GM20431 (cell line): ENCODE measurements at regions not wholly inside any gene's neighbourhood (a gene's known extent, or its start where the extent isn't known, plus 50 kb on each side); places are given as distances from the start of the nearest gene placed in this dataset.

Experiments used
- in situ Hi-C: fragments of 300-500 bp; cut with MseI, MboI; formaldehyde crosslinking; loops from one replicate; pipeline ENCODE4 v1.15.0; 2020; ENCODE audit warnings: low sequenced_read_pairs; ENCODE audit not compliant: unreplicated experiment

DNA sequence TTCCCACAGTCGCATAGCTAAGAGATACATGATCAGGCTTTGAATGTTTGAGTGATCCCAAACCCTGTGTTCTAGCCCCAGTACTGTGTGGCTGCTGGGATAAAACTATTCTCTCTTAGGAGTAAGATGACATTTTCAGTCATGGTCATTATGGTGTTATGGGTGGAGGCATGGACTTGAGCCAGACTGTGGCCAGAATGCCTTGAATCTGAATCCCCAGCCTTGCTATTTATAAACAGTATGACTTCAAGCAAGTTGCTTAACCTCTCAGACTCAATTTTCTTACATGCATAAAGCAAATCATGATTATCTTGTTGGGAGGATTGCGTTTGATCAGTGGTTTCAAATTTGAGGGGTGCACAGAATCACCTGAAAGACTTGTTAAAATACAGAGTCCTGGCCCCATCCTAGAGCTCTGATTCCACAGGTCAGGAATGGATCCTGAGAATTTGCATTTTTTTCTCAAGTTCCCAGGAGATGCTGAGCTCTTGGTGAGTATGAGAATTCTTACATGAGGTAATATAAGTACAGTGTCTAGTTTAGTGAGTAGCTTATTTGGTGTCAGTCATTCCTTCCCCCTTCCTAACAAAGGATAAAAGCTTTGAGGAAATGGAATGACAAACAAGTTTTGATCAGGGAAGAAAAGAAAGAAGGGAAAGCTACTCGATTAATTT is 571.7 kb downstream of the METTL15 start:
- in situ Hi-C loops: no loop called here

DNA sequence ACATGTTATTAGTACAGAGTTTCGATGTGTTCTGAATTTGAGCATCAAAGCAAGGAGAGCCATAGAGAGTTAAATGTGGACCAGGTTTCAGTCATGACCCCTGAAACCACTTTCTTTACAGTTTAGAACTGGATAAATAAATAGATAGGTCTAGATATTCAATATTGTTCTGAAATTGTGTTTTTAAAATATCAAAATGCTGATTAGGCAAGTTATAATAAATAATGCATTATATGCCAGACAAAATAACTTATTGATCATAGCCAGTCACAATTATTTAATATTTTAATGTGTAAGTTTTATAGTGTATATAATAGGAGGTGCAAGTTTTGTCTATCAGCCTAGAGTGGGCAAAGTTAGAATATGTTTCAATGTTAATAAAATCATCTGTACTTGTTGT is 569.5 kb downstream of the METTL15 start:
- in situ Hi-C loops: no loop called here

DNA sequence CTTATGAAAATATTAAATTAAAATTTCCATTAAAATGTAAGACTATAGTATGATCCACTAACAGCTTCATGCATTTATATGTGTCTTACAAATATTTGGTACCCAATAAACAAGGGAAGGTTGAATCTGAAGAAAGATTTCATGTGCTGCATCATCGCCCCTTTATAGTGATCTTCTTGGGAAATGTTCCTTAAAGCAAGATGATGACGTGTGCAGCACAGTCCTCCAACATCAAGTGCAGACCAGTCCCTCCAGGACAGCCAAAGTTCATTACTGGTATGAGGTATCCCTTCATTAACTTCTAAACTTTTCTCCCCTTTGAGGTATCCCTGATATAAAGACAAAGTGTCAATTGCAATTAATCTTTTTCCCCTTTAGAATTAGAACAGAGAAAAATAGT is 567.0 kb downstream of the METTL15 start:
- in situ Hi-C loops: no loop called here

DNA sequence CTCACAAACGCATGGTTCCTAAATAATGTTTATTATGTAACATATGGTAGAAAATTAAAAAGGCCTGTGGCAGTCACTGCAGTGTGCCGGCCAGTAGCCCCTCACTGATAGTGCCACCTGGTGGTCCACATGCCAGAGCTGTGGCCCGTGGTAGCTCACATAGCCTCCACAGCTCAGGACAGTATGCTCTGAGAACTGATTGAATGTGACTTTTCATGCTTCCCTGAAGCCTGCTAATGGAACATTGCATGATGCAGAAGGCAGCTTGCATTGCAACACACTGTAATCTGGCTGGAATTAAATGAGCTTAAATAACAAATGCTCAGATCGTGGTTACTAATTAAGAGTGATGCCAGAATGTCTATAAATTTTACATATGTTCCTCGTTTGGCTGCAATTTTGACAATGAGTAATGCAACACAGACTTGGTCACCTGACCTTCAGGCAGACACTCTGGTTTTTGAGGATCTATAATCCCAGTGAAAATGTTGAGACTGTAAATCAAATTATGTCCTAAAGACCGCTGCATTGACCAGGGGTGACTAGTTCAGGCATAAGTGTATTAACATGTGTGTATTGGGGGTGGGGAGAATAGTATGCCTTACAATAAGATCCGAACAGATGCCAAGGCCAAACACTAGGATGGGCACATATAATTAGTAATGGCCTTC is 566.4 kb downstream of the METTL15 start:
- in situ Hi-C loops: no loop called here

DNA sequence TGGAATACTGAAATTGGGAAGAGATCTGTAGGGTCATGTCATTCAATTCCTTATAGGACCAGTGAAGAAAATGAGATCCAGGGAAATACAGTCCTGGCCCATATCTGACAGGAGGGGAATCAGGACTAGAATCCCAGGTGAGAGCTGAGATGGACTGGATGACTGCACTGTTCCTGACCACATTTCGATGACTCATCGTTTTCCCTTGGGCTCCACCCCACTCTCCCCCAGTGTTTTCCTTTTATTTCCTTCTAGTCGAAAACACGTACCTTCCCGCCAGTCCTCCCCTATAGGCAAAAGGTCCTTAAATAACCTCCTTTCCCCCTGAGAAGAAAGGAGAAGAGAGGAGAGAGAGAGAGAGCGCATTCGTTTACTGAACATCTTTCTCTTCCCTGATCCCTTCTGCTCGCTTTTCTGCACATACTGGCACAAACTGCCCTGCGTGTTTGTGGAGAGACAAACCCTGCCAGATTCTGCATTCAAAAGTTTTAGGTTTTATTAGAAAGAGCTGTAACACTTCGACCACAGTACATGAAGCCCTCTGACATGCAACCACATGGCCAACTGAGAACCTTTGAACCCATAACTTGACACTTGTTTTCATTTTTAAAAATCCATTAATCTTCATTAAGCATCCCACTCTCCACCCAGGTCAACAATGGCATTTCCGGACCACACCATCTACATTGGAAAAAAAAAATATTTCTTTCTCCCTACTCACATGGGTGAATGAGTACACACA is 565.7 kb downstream of the METTL15 start:
- in situ Hi-C loops: no loop called here

DNA sequence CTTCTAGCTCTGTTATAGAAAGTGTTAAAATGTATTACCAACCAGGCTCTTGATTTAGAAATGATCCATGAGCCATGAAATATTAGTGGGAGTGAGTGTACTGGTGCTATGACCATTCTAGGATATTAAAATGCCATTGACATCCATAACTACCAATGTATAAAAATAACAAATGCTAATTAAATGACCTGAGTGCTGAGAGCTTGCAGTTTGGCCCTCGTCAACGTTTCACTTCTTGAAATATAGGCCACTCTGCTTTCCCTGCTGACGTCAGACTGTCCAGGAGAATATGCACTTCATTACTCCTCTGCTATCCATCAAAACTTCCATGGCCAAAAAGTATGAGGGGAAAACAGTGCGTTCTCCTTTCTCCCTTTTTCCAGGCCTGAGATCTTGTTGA is 563.1 kb downstream of the METTL15 start:
- in situ Hi-C loops: no loop called here

DNA sequence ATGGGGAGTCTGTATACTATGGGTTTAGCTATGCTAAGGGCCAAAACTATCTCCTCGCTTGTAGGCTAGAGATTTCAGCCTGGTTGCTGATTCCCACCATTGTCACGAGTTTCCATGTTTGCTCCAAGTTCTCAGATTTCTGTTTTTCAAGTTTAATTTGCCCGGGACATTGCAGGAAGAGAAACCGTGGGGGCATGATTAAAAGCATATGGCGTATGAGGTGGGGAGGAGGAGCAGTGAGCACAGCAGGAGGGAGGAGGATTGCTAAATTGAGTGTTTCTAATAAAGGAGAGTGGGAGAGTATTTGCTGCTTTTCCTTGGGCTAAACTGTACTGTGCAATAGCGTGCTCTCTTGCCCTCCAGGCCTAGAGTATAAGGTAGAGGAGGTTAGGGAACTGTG is 558.4 kb downstream of the METTL15 start:
- in situ Hi-C loops: no loop called here

DNA sequence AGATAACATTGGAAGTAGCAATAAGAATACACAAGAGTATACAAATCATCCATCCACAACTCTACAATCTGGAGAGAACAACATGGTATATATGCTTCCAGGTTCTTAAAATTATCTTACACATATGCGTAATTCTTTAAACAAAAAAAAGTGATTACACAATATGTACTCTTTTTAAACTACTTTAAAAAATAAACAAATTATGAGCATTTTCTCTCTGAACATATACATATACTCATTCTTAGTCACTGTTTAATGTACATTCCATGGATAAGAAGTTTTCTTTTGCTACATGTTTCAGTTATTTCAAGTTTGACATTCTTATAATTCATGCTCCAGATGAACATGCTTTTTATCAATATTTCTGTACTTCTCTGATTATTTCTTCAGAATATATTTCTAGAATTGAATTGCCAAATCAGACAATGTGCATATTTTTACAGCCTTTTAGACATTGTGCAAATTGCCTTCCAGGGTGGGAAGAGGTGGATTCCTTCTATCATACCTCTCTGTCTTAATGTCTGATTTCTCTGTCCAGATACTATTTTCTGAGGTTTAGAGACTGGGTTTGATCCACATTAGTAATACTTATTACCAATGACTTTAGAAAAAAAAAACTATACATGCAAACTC is 551.6 kb downstream of the METTL15 start:
- in situ Hi-C loops: no loop called here

DNA sequence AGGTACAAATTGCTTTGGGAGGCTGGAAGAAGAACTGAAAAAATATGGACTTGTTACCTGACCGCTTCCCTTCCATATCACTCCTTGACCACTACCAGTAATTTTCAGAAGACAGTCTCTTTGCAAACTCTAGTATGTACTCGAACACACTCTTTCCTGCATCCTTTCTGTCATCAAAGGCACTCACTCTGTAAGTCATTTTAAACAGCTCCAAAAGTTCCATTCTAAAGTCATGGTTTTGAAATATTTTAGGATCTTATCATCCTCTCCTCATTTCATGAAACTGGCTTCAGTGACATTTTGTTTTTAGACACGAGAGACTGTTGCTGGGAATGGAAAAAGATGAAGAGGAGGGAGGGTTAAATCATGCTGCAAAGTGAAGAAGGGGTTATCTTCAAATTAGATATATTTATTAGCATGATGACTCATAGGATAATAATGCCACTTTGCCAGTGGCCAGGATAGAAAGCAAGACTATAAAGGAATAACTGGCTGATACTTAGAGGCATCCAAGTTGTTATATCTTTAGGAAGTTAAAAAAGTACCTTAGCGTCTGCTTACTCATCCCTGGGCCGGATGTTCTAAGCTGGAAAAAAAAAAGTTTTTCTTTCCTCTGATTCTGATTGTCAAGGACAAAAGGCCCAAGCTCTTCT is 549.3 kb downstream of the METTL15 start:
- in situ Hi-C loops: no loop called here

DNA sequence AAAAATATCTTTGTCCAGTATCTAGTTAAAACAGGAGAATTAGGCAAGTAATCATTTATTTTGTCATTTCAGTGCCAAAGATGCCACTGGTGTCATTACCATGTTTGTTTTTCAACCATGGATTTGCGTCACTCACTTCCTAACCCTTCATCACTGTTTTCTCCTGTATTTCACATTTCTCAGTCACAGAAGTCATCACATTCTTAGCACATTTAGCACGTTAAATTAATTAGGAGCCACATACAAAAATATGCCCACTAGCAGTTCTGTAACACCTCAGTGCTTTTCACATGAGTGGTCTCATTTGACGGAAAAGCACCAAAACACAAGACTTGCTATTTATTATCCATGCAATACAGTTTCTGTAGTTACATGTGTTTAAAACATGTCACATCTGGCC is 546.0 kb downstream of the METTL15 start:
- in situ Hi-C loops: no loop called here

DNA sequence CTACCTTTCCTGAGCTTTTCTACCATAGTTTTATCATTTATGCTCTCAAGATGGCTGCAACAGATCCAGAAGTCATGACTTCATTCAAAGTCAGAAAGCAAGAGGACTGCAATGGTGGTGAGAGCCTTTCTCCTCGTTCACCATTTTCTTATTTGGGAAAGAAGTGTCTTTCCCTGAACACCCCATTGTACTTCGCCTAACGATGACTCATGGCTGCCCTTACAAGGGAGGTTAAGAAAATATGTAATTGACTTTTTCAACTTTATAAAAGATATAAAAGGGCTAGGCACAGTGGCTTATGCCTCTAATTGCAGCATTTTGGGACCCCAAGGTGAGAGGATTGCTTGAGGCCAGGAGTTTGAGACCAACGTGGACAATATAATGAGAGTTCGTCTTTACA is 541.7 kb downstream of the METTL15 start:
- in situ Hi-C loops: no loop called here

DNA sequence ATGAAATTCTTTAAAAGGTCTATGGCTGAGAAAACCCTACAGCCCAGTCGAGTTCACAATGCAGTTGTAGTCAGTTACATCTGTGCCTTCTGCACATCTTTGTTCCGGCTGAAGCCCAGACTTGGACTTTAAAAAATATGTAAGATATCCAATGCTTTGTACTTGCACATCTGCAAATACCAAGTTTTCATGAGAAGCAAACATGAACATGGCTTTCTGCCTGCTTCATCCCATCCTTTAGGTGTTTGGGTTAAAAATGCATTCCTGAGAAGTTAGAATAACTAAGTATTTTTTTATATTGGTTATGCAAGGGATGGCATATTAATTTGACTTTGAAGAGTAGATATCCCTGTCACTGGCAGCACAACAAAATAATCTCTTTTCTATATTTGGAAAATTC is 528.4 kb downstream of the METTL15 start:
- in situ Hi-C loops: no loop called here

DNA sequence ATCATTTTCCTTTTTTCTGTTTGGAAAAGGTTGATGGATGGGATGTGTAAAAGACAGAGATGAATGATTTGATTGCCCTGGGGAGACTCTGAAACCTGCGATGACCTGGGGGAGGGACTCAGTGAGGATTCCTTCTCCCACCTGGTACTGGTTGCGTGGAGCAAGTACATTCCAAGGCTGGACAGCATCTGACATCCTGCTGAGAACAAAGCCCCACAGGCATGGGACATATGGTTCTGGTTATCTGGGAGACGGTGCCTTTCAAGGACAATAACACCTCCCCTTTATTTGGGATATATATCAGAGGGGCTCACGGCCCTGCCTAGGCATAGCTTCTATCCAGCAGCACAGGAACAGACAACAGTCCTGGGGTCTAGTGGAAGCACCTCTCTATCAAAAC is 527.8 kb downstream of the METTL15 start:
- in situ Hi-C loops: no loop called here

DNA sequence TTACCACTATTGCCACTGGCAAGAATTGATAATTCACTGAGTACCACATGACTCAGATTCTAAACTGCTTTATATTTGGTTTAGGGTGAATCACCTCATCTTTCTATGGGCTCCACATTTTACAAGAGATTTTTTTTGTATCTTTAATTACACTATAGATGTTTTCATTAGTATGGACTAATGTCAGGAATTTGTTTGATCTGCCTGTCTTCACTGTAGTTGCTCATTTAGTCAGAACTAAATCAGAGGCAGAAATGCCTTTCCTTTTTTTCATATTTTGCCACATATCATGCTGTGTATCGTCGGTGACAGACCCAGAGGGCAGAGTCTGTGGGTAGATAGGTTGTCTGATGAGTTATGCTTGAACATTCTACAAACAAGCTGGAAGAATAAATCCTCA is 524.1 kb downstream of the METTL15 start:
- in situ Hi-C loops: no loop called here

DNA sequence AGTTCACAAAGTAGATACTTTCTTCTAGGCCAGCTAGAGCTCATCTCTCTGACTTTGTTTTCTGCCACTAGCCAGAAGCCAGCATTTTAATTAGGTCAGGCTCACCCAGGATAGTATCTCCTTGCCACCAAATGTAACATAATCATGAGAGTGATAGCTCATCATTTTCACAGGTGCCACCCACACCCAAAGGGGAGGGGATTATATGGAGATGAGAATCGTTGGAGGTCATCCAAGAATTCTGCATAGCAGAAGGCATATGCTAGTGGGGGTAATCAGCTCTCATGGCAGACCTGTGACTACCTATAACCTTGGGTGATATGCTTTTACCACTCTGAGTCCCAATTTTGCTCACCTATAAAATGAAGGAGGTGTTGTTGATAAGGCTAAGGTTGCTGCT is 523.0 kb downstream of the METTL15 start:
- in situ Hi-C loops: no loop called here

DNA sequence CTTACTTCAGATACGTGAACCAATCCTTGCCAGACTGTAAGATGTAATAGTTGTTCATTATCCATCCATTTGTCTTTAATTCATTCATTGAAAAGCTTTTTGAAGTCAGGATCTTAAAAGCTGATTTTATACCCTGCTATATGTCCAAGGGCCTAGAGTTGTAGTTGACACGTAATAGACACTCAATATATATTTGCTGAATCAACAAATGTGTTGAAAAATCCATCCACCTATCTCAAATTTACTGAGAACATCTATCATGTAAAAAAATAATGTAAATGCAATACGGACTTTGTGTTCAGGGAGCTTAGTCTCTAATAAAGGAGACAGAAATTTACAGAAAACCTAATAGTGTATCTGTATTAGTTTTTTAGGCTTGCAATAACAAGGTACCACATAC is 521.0 kb downstream of the METTL15 start:
- in situ Hi-C loops: no loop called here

DNA sequence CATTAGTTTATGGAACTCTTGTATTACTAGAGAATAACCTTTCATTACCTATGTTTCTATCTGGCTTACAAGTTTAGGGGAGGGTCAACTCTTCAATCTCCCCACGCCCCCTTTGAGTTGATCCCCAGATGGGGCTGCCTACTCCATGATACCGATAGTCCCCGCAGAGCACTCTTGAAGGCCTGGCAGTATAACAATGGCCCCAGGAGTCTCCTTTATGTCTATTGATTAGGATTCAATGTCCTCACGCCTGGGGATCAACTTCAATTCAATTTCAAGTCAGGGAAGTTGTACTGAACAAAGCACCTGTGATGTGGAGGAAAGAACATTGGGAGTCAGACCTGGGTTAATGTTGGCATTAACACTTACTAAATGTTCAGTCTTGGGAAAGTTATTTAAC is 520.2 kb downstream of the METTL15 start:
- in situ Hi-C loops: no loop called here

DNA sequence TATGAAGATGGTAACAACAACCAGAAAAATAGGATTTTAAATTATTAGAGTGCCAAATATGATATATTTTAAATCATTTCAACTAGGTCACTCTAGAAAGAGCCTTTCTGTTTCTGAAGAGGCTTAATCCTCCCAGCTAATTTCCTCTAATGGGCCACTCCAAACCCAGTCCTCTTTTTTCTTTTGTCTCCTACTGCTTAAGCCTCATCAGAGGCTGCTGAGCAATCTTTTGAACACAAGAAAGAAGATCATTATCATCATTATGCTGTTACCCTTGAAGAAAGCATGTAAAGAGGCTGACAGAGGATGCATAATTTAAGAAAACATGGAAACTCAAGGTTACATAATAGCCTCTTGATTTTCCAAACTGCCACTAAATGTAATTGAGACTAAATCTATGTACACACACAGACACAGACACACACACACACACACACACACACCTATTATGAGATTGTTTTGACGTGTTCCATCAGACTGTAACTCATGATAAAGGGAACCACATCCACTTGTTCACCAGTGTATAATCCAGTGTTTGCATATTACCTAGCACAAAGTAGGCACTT is 519.6 kb downstream of the METTL15 start:
- in situ Hi-C loops: no loop called here

DNA sequence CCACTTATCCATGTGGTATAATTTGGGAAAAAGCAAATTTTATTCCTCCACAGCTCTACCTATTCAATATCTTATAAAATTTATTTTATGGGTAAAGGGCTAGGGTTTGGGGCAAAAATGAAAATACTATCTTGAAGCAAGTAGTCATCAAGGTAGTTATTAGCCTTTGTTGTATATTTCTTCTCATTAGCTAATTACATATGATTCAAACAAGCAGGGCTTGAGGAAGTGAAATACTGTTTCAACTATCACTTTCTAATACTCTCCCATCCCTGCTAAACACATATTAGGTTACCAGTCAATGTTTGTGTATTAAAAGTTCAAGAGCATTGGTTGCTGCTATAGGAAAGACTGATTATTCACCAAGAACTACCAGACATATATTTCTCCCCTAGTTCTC is 517.3 kb downstream of the METTL15 start:
- in situ Hi-C loops: no loop called here

DNA sequence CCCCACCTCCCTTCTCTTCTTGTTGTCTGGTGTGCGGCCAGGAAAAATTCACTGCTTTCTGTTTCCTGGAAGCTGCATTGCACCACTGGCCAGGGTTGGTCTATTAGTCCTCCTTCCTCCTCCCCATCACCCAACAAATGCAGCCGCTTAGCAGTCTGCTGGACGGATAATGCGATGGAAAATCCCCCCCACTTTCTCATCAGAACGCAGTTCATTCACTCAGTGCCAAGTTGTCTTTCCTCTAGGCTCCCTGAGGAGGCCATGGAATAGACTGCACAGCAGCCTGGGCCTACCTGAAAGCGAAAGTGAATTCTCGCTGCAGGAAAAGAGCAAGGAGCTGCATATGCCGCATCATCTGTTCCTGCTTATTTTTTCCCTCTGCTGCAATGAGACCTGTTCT is 513.6 kb downstream of the METTL15 start:
- in situ Hi-C loops: no loop called here
